ENCODE measurements at regions not wholly inside any gene's neighbourhood (a gene's known extent, or its start where the extent isn't known, plus 50 kb on each side); places are given as distances from the start of the nearest gene placed in this dataset.
A peak's percentile ranks its signal among the peaks of the same experiment; 100 is the strongest.

DNA sequence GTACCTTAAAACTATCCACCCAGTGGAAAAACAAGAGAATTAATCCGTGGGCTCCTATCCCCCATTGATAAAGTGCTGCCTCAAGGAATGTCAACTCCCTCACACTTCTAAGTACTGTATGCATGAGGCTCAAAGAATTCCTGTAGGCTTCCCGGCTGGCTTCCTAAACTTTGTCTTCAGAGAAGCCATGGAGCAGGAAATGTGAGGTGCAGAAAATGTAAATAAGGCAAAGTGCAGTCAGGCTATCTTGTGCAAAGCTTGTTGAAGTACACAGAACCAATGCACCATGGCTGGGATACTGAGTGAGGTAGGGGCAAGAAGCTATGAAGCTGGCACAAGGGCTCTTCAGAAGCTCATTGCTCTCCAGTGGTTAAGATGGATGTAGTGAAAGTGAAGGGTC lies 611.0 kb downstream of the FSCB start (continued):
- no peak for TF ChIP-seq REST (IDR thresholded peaks at IDR 0.05; ENCODE audit: borderline replicate concordance in 1 of 2, low read depth in 1 of 2, low read length in 2 of 2)
- TF ChIP-seq ZNF614 (CRISPR knock-in tag; IDR thresholded peaks at IDR 0.05; ENCODE audit: borderline replicate concordance), result no peak
- TF ChIP-seq ELF4 (CRISPR knock-in tag; IDR thresholded peaks at IDR 0.05; ENCODE audit: borderline replicate concordance), result no peak
- no peak for TF ChIP-seq ZNF703 (CRISPR knock-in tag; IDR thresholded peaks at IDR 0.05; ENCODE audit: borderline replicate concordance)
- no peak for TF ChIP-seq MXI1 (IDR thresholded peaks at IDR 0.05; ENCODE audit: borderline replicate concordance, low read depth, low read length)
- no peak for TF ChIP-seq SRY (CRISPR knock-in tag; IDR thresholded peaks at IDR 0.05)
- TF ChIP-seq PAWR (CRISPR knock-in tag; IDR thresholded peaks at IDR 0.05; ENCODE audit: borderline replicate concordance), result no peak
- TF ChIP-seq ZSCAN30 (CRISPR knock-in tag; IDR thresholded peaks at IDR 0.05), result no peak
- no peak for TF ChIP-seq CSRNP1 (CRISPR knock-in tag; IDR thresholded peaks at IDR 0.05)
- no peak for TF ChIP-seq ZNF83 (CRISPR knock-in tag; IDR thresholded peaks at IDR 0.05; ENCODE audit: borderline replicate concordance)
- no peak for TF ChIP-seq KAT8 (CRISPR knock-in tag; IDR thresholded peaks at IDR 0.05)
- no peak for TF ChIP-seq ZNF839 (CRISPR knock-in tag; IDR thresholded peaks at IDR 0.05; ENCODE audit: borderline replicate concordance)
- TF ChIP-seq ZNF687 (CRISPR knock-in tag; IDR thresholded peaks at IDR 0.05), result no peak
- TF ChIP-seq, protein P1, sequence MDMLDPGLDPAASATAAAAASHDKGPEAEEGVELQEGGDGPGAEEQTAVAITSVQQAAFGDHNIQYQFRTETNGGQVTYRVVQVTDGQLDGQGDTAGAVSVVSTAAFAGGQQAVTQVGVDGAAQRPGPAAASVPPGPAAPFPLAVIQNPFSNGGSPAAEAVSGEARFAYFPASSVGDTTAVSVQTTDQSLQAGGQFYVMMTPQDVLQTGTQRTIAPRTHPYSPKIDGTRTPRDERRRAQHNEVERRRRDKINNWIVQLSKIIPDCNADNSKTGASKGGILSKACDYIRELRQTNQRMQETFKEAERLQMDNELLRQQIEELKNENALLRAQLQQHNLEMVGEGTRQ (IDR thresholded peaks at IDR 0.05; ENCODE audit: low read depth, low read length), result no peak
- TF ChIP-seq, protein P1 (CRISPR knock-in tag; IDR thresholded peaks at IDR 0.05; ENCODE audit: borderline replicate concordance), result no peak
- TF ChIP-seq ZNF572 (CRISPR knock-in tag; IDR thresholded peaks at IDR 0.05), result no peak
- peak; percentile 88 for TF ChIP-seq ZMYM4 (CRISPR knock-in tag; IDR thresholded peaks at IDR 0.05)
- no peak for TF ChIP-seq SMARCE1 (IDR thresholded peaks at IDR 0.05; ENCODE audit: borderline replicate concordance)
- no peak for TF ChIP-seq HOXA7 (CRISPR knock-in tag; IDR thresholded peaks at IDR 0.05)
- TF ChIP-seq KDM6A (CRISPR knock-in tag; IDR thresholded peaks at IDR 0.05; ENCODE audit: low read depth), result no peak
